Bronchial epithelial cell (primary cell): ENCODE measurements at regions not wholly inside any gene's neighbourhood (a gene's known extent, or its start where the extent isn't known, plus 50 kb on each side); places are given as distances from the start of the nearest gene placed in this dataset.

Experiments
- DNase-seq: peaks from one replicate; pipeline ENCODE4 v3.0.0-alpha.2; 2010; ENCODE audit warnings: low read depth
- FAIRE-seq: peaks from 2 replicates; lab custom pipeline; 2011; peaks lifted over from hg19 to GRCh38; lab: Jason Lieb, UNC
- H3K27me3 ChIP-seq: 2 replicates; pipeline ENCODE4 v1.5.1; 2011; ENCODE audit warnings: low read length; ENCODE audit not compliant: control insufficient read depth, insufficient read depth
- H3K36me3 ChIP-seq: 2 replicates; pipeline ENCODE4 v1.5.1; 2011; ENCODE audit warnings: low read length; ENCODE audit not compliant: control insufficient read depth, insufficient read depth
- H3K4me3 ChIP-seq: 2 replicates; pipeline ENCODE4 v1.5.1; 2011; ENCODE audit warnings: mild to moderate bottlenecking, low read depth, low read length, control low read depth
- CTCF ChIP-seq: IDR thresholded peaks from 2 replicates; pipeline ENCODE4 v1.5.1; 2011; ENCODE audit warnings: mild to moderate bottlenecking, moderate library complexity, low read length, control low read depth, inconsistent platforms; ENCODE audit not compliant: insufficient read depth, severe bottlenecking

GRCh38 chr5:72020161-72020983 lies 86.9 kb upstream of the MAP1B start:
- TF ChIP-seq CTCF: no peak
- Histone ChIP-seq H3K36me3 (no peaks in the 10 kb centered on the region), H3K4me3 (no peak overlapping the region), H3K27me3 (no peaks in the 10 kb centered on the region)
- FAIRE-seq: no peak
- DNase-seq: no peak

DNA sequence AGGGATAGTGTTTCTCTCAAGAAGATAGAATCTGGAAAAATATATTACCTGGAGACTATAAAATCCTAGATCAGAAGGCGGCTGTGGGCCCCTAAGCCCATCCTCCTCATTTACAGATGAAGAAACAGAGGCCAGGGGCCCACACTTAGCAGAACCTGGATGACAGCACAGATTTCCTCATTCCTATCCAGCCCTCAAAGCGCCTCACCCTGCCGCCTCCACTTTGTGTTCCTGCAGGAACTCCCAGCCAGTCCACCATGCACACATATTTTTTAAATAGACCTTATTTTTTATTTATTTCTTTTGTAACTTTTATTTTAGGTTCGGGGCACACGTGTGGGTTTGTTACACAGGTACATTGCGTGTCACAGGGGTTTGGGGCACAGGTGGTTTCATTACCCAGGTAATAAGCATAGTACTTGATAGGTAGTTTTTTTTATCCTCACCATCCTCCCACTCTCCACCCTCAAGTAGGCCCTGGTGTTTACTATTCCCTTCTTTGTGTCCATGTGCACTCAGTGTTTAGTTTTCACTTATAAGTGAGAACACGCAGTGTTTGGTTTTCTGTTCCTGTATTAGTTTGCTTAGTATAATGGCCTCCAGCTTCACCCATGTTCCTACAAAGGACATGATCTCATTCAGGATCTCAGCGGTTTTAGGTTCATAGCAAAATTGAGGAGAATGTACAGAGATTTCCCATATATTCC lies 85.5 kb upstream of the MAP1B start:
- Histone ChIP-seq H3K27me3 (no peaks in the 10 kb centered on the region), H3K36me3 (no peaks in the 10 kb centered on the region), H3K4me3 (no peak overlapping the region)
- no peak for DNase-seq
- TF ChIP-seq CTCF: no peak
- no peak for FAIRE-seq

DNA sequence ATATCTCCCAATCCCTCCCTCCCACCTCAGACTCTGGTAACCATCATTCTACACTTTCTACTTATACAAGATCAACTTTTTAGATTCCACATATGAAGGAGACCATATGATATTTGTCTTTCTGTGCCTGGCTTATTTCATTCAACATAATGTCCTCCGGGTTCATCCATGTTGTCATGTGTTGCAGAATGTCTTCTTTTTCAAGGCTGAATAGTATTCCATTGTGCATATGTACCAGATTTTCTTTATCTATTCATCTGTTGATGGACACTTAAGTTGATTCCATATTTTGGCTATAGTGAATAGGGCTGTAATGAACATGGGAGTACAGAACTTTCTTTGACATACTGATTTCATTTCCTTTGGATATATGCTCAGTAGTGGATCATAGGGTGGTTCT lies 78.9 kb upstream of the MAP1B start:
- Histone ChIP-seq H3K4me3 (no peak overlapping the region), H3K36me3 (no peaks in the 10 kb centered on the region), H3K27me3 (no peaks in the 10 kb centered on the region)
- no peak for TF ChIP-seq CTCF
- no peak for DNase-seq
- FAIRE-seq: no peak

GRCh38 chr5:72030237-72030636 lies 77.0 kb upstream of the MAP1B start:
- no peak for TF ChIP-seq CTCF
- FAIRE-seq: no peak
- Histone ChIP-seq H3K27me3 (no peaks in the 10 kb centered on the region), H3K4me3 (no peak overlapping the region), H3K36me3 (no peaks in the 10 kb centered on the region)
- no peak for DNase-seq

DNA sequence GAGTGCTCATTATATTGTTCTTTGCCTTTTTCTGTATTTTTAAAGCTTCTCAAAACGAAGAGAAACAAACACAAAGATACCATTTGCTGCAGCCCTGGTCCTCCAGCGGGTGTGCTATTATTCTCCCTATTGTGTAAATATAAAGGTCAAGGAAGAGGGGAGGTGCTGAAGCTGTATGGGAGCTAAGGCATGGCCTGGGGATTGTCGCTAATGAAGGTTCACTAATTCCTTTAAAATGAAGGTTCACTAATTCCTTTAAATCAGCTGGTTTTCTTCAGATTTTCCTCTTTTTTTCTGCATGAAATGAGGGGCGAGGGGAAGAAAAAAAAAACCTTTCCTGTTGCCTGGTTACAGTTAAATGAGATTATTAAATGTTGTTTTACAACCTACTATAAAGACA lies 74.5 kb upstream of the MAP1B start:
- Histone ChIP-seq H3K4me3 (no peak overlapping the region), H3K36me3 (no peaks in the 10 kb centered on the region), H3K27me3 (no peaks in the 10 kb centered on the region)
- DNase-seq (no peak), FAIRE-seq (no peak)
- no peak for TF ChIP-seq CTCF
